Endothelial cell of umbilical vein (primary cell): ENCODE measurements at regions not wholly inside any gene's neighbourhood (a gene's known extent, or its start where the extent isn't known, plus 50 kb on each side); places are given as distances from the start of the nearest gene placed in this dataset.

Experiments used
- BruUV-seq: library from RNA; stranded (reverse); fragments of 400-500 nt; replicated peaks from 2 replicates; lab custom pipeline; 2021; lab: Mats Ljungman, UMichigan
- CTCF ChIA-PET: fragments of 300-600, 350-600 bp; sonication (Branson Sonifier 250); formaldehyde crosslinking; loops from one replicate; lab custom pipeline; 2021; ENCODE audit warnings: antibody characterized with exemption, inconsistent platforms; lab: Charles Lee
- POLR2A ChIA-PET: fragments of 300-600, 350-600 bp; sonication (Branson Sonifier 250); formaldehyde crosslinking; loops from one replicate; lab custom pipeline; 2021; ENCODE audit warnings: antibody characterized with exemption, inconsistent platforms; lab: Charles Lee
- DNase-seq: peaks from one replicate; pipeline ENCODE4 v3.0.0-alpha.2; 2011; ENCODE audit warnings: low read depth, low spot score
- FAIRE-seq: peaks from 2 replicates; lab custom pipeline; 2011; peaks lifted over from hg19 to GRCh38; lab: Jason Lieb, UNC
- H2AFZ ChIP-seq: 2 replicates; pipeline ENCODE4 v1.6.0; 2012; ENCODE audit warnings: low read depth, low read length, control low read depth, inconsistent platforms
- H3K27ac ChIP-seq: 2 replicates; pipeline ENCODE4 v1.5.1; 2011; ENCODE audit warnings: low read depth, mild to moderate bottlenecking, control low read depth, low read length, moderate library complexity; ENCODE audit not compliant: insufficient read depth
- H3K27me3 ChIP-seq, 2 experiments: 2 replicates each; pipeline versions ENCODE4 v1.6.0 to v1.6.1; 2011; ENCODE audit warnings: low read length in 2 of 2, mixed read lengths in 1 of 2; ENCODE audit not compliant: control insufficient read depth in 2 of 2, insufficient read depth in 2 of 2
- H3K36me3 ChIP-seq, 2 experiments: 2 replicates in 1 of 2; 3 replicates in 1 of 2; pipeline ENCODE4 v1.5.1; 2011; ENCODE audit warnings: low read length in 2 of 2, mild to moderate bottlenecking in 1 of 2, moderate library complexity in 1 of 2; ENCODE audit not compliant: control insufficient read depth in 2 of 2, insufficient read depth in 2 of 2; ENCODE audit errors: extremely low read depth in 1 of 2
- H3K4me1 ChIP-seq: 3 replicates; pipeline ENCODE4 v1.5.1; 2011; ENCODE audit warnings: mild to moderate bottlenecking, low read length; ENCODE audit not compliant: control insufficient read depth, insufficient read depth; ENCODE audit errors: extremely low read depth
- H3K4me2 ChIP-seq: 2 replicates; pipeline ENCODE4 v1.6.1; 2011; ENCODE audit warnings: low read length, control low read depth, mixed read lengths; ENCODE audit not compliant: insufficient read depth
- H3K4me3 ChIP-seq, 3 experiments: fragments of 200-600 bp in 1 of 3; sonication (generic), shearing (Covaris generic) in 1 of 3; replicated peaks in 1 of 3; 2 replicates each; pipeline ENCODE4 v1.5.1; 2011 to 2016; ENCODE audit warnings: control low read depth in 3 of 3, low read length in 3 of 3, mild to moderate bottlenecking in 2 of 3, inconsistent platforms in 1 of 3, low read depth in 1 of 3, moderate library complexity in 1 of 3; ENCODE audit not compliant: insufficient read depth in 1 of 3
- H3K79me2 ChIP-seq: 2 replicates; pipeline ENCODE4 v1.6.0; 2012; ENCODE audit warnings: low read length, inconsistent platforms; ENCODE audit not compliant: control insufficient read depth, insufficient read depth
- H3K9ac ChIP-seq: replicated peaks from 2 replicates; pipeline ENCODE3; 2011; ENCODE audit warnings: low read length, control low read depth; ENCODE audit not compliant: insufficient read depth; ENCODE audit errors: extremely low read depth
- H3K9me1 ChIP-seq: replicated peaks from 3 replicates; pipeline ENCODE4 v1.6.0; 2011; ENCODE audit warnings: mild to moderate bottlenecking, low read length; ENCODE audit not compliant: control insufficient read depth, insufficient read depth; ENCODE audit errors: extremely low read depth
- H3K9me3 ChIP-seq: replicated peaks from 2 replicates; pipeline ENCODE4 v1.5.1; 2012; ENCODE audit warnings: low read length, inconsistent platforms; ENCODE audit not compliant: control insufficient read depth, insufficient read depth
- H4K20me1 ChIP-seq: replicated peaks from 2 replicates; pipeline ENCODE3; 2011; ENCODE audit warnings: mild to moderate bottlenecking, low read length; ENCODE audit not compliant: control insufficient read depth, insufficient read depth; ENCODE audit errors: extremely low read depth
- CTCF ChIP-seq, 2 donors: IDR thresholded peaks; 1 replicate in 1 of 2; 2 replicates in 1 of 2; pipeline ENCODE4 v1.5.1; 2011; ENCODE audit warnings: low read length in 2 of 2, mild to moderate bottlenecking in 2 of 2, moderate library complexity in 2 of 2, control low read depth in 1 of 2, inconsistent platforms in 1 of 2, low read depth in 1 of 2; ENCODE audit not compliant: insufficient read depth in 1 of 2; ENCODE audit errors: extremely low read depth in 1 of 2
- FOS ChIP-seq: IDR thresholded peaks from 2 replicates; pipeline ENCODE4 v1.6.1; 2011; ENCODE audit warnings: mild to moderate bottlenecking, low read length, moderate library complexity, borderline replicate concordance; ENCODE audit not compliant: insufficient read depth
- GATA2 ChIP-seq: IDR thresholded peaks from 2 replicates; pipeline ENCODE4 v1.7.0; 2011; ENCODE audit warnings: low read depth, mild to moderate bottlenecking, moderate library complexity, mixed read lengths, low read length; ENCODE audit not compliant: insufficient read length, insufficient read depth
- JUN ChIP-seq: IDR thresholded peaks from 2 replicates; pipeline ENCODE4 v1.6.1; 2011; ENCODE audit warnings: borderline replicate concordance, low read depth; ENCODE audit not compliant: insufficient read length, insufficient read depth
- MAX ChIP-seq: IDR thresholded peaks from 2 replicates; pipeline ENCODE4 v1.6.1; 2011; ENCODE audit not compliant: insufficient read depth, insufficient read length
- MYC ChIP-seq: IDR thresholded peaks from one replicate; pipeline ENCODE4 v1.6.1; 2011; ENCODE audit warnings: mild to moderate bottlenecking, low read depth, low read length
- POLR2A ChIP-seq: IDR thresholded peaks from 2 replicates; pipeline ENCODE4 v1.6.1; 2012; ENCODE audit warnings: low read depth, mild to moderate bottlenecking, control low read depth, low read length
- POLR2AphosphoS5 ChIP-seq: IDR thresholded peaks from 2 replicates; pipeline ENCODE4 v1.6.1; 2012; ENCODE audit warnings: low read depth, mild to moderate bottlenecking, control low read depth, low read length, moderate library complexity; ENCODE audit not compliant: insufficient read depth
- dilution Hi-C: fragments of 300-500 bp; cut with MboI; formaldehyde crosslinking; loops from one replicate; pipeline ENCODE4 v1.15.0; 2019; ENCODE audit warnings: low sequenced_read_pairs; ENCODE audit not compliant: extremely low pct_ligation_motif_present
- intact Hi-C: fragments of 100-400 bp; cut with micrococcal nuclease; formaldehyde crosslinking; loops from one replicate; pipeline ENCODE4 v1.10.0; 2022

- BruUV-seq = no TSS peak
- Histone ChIP-seq H4K20me1 (no peaks in the 10 kb centered on the region), H3K9me3 (no peaks in the 10 kb centered on the region), H3K4me1 (no peaks in the 10 kb centered on the region), H3K9me1 (no peaks in the 10 kb centered on the region), H3K79me2 (no peaks in the 10 kb centered on the region), H3K4me3 (no peak overlapping the region), H3K27ac (no peak overlapping the region), H3K9ac (no peak overlapping the region), H3K36me3 (no peaks in the 10 kb centered on the region), H3K27me3 (no peaks in the 10 kb centered on the region), H2AFZ (no peak overlapping the region), H3K4me2 (no peak overlapping the region)
- intact Hi-C loops = no loop called here
- dilution Hi-C loops = no loop called here
- ChIA-PET POLR2A (no interaction called here), CTCF (no interaction called here)
- no peak for FAIRE-seq
- TF ChIP-seq GATA2 (no peak), MYC (no peak), CTCF (IDR thresholded peaks at IDR 0.05; ENCODE audit: extremely low read depth in 1 of 2, insufficient read depth in 1 of 2, low read depth in 1 of 2, low read length in 2 of 2) (no peak), MAX (no peak), POLR2A (no peak), FOS (no peak), JUN (no peak), POLR2AphosphoS5 (no peak)
- no peak for DNase-seq
Measured at GRCh38 chr12:112568641-112569040, 149.9 kb downstream of the PTPN11 start.
